HepG2 (cell line): ENCODE measurements at regions not wholly inside any gene's neighbourhood (a gene's known extent, or its start where the extent isn't known, plus 50 kb on each side); places are given as distances from the start of the nearest gene placed in this dataset.

Experiments used
- ATAC-seq: fragments of 200-7000 bp; cut with Tn5 transposase; 3 replicates; pipeline ENCODE4 v1.9.1; 2020; ENCODE audit warnings: mild to moderate bottlenecking, moderate library complexity
- BruUV-seq: library from RNA; stranded (reverse); fragments of 400-500 nt; replicated peaks from 2 replicates; lab custom pipeline; 2021; lab: Mats Ljungman, UMichigan
- CTCF ChIA-PET: fragments of 300-600 bp; formaldehyde crosslinking; extraction: SDS; loops from one replicate; lab custom pipeline; 2021; ENCODE audit warnings: low total read pairs, inconsistent platforms, low intra/inter-chr PET ratio; lab: Yijun Ruan, JAX
- POLR2A ChIA-PET: fragments of 350-600 bp; sonication (Branson Sonifier 250); formaldehyde crosslinking; loops from one replicate; lab custom pipeline; 2020; ENCODE audit warnings: antibody characterized with exemption, inconsistent platforms; lab: Yijun Ruan, JAX
- DNase-seq: peaks from one replicate; pipeline ENCODE4 v3.0.0-alpha.2; 2015; ENCODE audit warnings: low spot score
- FAIRE-seq: peaks from 3 replicates; lab custom pipeline; 2011; peaks lifted over from hg19 to GRCh38; lab: Jason Lieb, UNC
- H2AFZ ChIP-seq: one replicate; pipeline ENCODE4 v1.6.1; 2011; ENCODE audit warnings: low read length, inconsistent platforms
- H3K27ac ChIP-seq: fragments of 300-600 bp; 3 replicates; pipeline ENCODE4 v1.8.0; 2011; ENCODE audit warnings: mixed run types, mild to moderate bottlenecking, mixed read lengths, low read length, inconsistent platforms; ENCODE audit not compliant: insufficient read depth; ENCODE audit errors: extremely low read length
- H3K27me3 ChIP-seq, 2 experiments: fragments of 200-600 bp in 1 of 2; 2 replicates in 1 of 2; 3 replicates in 1 of 2; pipeline versions ENCODE4 v1.6.0 to v1.8.0; 2011; ENCODE audit warnings: low read length in 2 of 2, mild to moderate bottlenecking in 2 of 2, moderate library complexity in 2 of 2, inconsistent platforms in 1 of 2; ENCODE audit not compliant: insufficient read depth in 2 of 2, control insufficient read depth in 1 of 2
- H3K36me3 ChIP-seq, 2 experiments: fragments of 200-600 bp in 1 of 2; replicated peaks in 1 of 2; 2 replicates in 1 of 2; 3 replicates in 1 of 2; pipeline versions ENCODE4 v1.5.1 to v1.8.0; 2011; ENCODE audit warnings: low read length in 2 of 2, inconsistent platforms in 1 of 2; ENCODE audit not compliant: insufficient read depth in 2 of 2, control insufficient read depth in 1 of 2
- H3K4me1 ChIP-seq: 2 replicates; pipeline ENCODE4 v1.5.1; 2012; ENCODE audit warnings: low read length, inconsistent platforms; ENCODE audit not compliant: insufficient read depth
- H3K4me2 ChIP-seq: 2 replicates; pipeline ENCODE4 v1.6.0; 2011; ENCODE audit warnings: low read depth, low read length, inconsistent platforms
- H3K4me3 ChIP-seq, 3 experiments: fragments of 200-600 bp in 1 of 3; sonication (generic), shearing (Covaris generic) in 1 of 3; replicated peaks in 1 of 3; 2 replicates each; pipeline ENCODE4 v1.5.1; 2011 to 2016; ENCODE audit warnings: low read length in 3 of 3, inconsistent platforms in 2 of 3, low read depth in 2 of 3, mild to moderate bottlenecking in 2 of 3, control low read depth in 1 of 3, mixed read lengths in 1 of 3; ENCODE audit not compliant: insufficient read depth in 1 of 3
- H3K79me2 ChIP-seq: one replicate; pipeline ENCODE4 v1.6.1; 2011; ENCODE audit warnings: low read length, inconsistent platforms; ENCODE audit not compliant: insufficient read depth
- H3K9ac ChIP-seq: 2 replicates; pipeline ENCODE4 v1.6.0; 2011; ENCODE audit warnings: mild to moderate bottlenecking, low read depth, low read length, inconsistent platforms; ENCODE audit not compliant: insufficient read depth
- H3K9me3 ChIP-seq: 2 replicates; pipeline ENCODE4 v1.5.1; 2012; ENCODE audit warnings: mild to moderate bottlenecking, low read length
- H4K20me1 ChIP-seq: 2 replicates; pipeline ENCODE4 v1.6.0; 2011; ENCODE audit warnings: inconsistent platforms, mild to moderate bottlenecking, low read length, moderate library complexity; ENCODE audit not compliant: insufficient read depth
- ATF7 ChIP-seq, 2 experiments: fragments of 450-650 bp in 1 of 2; sonication (generic) in 1 of 2; formaldehyde crosslinking in 1 of 2; IDR thresholded peaks; 2 replicates each; pipeline versions ENCODE4 v1.4.0 to v1.6.1; 2016 to 2020; ENCODE audit warnings: antibody characterized with exemption in 1 of 2, mild to moderate bottlenecking in 1 of 2, missing genetic modification reagents in 1 of 2
- DMTF1 ChIP-seq: sonication (generic); formaldehyde crosslinking; IDR thresholded peaks from 2 replicates; pipeline ENCODE4 v1.4.0; 2020; ENCODE audit warnings: mild to moderate bottlenecking, missing genetic modification reagents
- DR1 ChIP-seq: sonication (generic); formaldehyde crosslinking; IDR thresholded peaks from 2 replicates; pipeline ENCODE4 v1.8.0; 2021; ENCODE audit warnings: mild to moderate bottlenecking, missing genetic modification reagents, inconsistent platforms
- HNRNPH1 ChIP-seq: fragments of 200-400 bp; formaldehyde crosslinking; optimal IDR thresholded peaks from 2 replicates; pipeline ENCODE3; 2017; ENCODE audit warnings: mild to moderate bottlenecking, low read depth, low read length
- HOMEZ ChIP-seq: IDR thresholded peaks from 2 replicates; pipeline ENCODE4 v1.6.1; 2016; ENCODE audit warnings: low read depth
- KLF11 ChIP-seq: IDR thresholded peaks from 2 replicates; pipeline ENCODE4 v1.6.1; 2016; ENCODE audit warnings: missing compliant biosample characterization
- MEF2D ChIP-seq: sonication (generic); formaldehyde crosslinking; IDR thresholded peaks from 2 replicates; pipeline ENCODE4 v1.5.1; 2020; ENCODE audit warnings: mild to moderate bottlenecking, missing genetic modification reagents
- NFATC3 ChIP-seq: sonication (generic); formaldehyde crosslinking; IDR thresholded peaks from 2 replicates; pipeline ENCODE4 v1.5.1; 2020; ENCODE audit warnings: mild to moderate bottlenecking, missing genetic modification reagents
- PRDM4 ChIP-seq: sonication (generic); formaldehyde crosslinking; IDR thresholded peaks from 2 replicates; pipeline ENCODE4 v1.9.0; 2021; ENCODE audit warnings: missing genetic modification reagents, borderline replicate concordance
- SNAPC4 ChIP-seq: sonication (generic); formaldehyde crosslinking; IDR thresholded peaks from 2 replicates; pipeline ENCODE4 v1.4.0; 2020; ENCODE audit warnings: mild to moderate bottlenecking, missing genetic modification reagents
- SPEN ChIP-seq: sonication (generic); formaldehyde crosslinking; IDR thresholded peaks from 2 replicates; pipeline ENCODE4 v1.5.1; 2020; ENCODE audit warnings: low read depth, mild to moderate bottlenecking, missing genetic modification reagents
- ZFP41 ChIP-seq: sonication (generic); formaldehyde crosslinking; IDR thresholded peaks from 2 replicates; pipeline ENCODE4 v1.4.0; 2020; ENCODE audit warnings: mild to moderate bottlenecking, missing genetic modification reagents, borderline replicate concordance
- ZNF674 ChIP-seq: sonication (generic); formaldehyde crosslinking; IDR thresholded peaks from 2 replicates; pipeline ENCODE4 v1.5.0; 2020; ENCODE audit warnings: low read depth, mild to moderate bottlenecking, missing genetic modification reagents
- ZNF678 ChIP-seq: sonication (generic); formaldehyde crosslinking; IDR thresholded peaks from 2 replicates; pipeline ENCODE4 v1.4.0; 2020; ENCODE audit warnings: mild to moderate bottlenecking, missing genetic modification reagents
- WGBS: methylation state at CpG from one replicate; pipeline ENCODE4 v1.1.6; 2017; ENCODE audit warnings: low lambda C conversion rate; 5-methylcytosine and 5-hydroxymethylcytosine counted together
- in situ Hi-C: cut with HindIII; loops from 2 replicates; pipeline ENCODE4 v1.10.0; 2017; ENCODE audit warnings: low pct_unique_long_range_greater_than_20kb; ENCODE audit not compliant: extremely low pct_ligation_motif_present
- intact Hi-C: fragments of 100-400 bp; cut with micrococcal nuclease; formaldehyde crosslinking; loops from one replicate; pipeline ENCODE4 v1.10.0; 2022; ENCODE audit not compliant: unreplicated experiment

- no peak for ATAC-seq
- ChIA-PET POLR2A (no interaction called here), CTCF (no interaction called here)
- Histone ChIP-seq H3K27me3 (0 out of 5 replicates have a peak, but pooled peaks cover 0 to 2% of the 10 kb centered on the region in 2 experiments), H3K9ac (no peak overlapping the region), H3K4me1 (no peaks in the 10 kb centered on the region), H4K20me1 (no peaks in the 10 kb centered on the region), H2AFZ (no peak overlapping the region), H3K79me2 (no peaks in the 10 kb centered on the region), H3K4me2 (no peak overlapping the region), H3K36me3 (no peaks in the 10 kb centered on the region), H3K27ac (no peak overlapping the region), H3K4me3 (no peak overlapping the region), H3K9me3 (no peaks in the 10 kb centered on the region)
- FAIRE-seq: no peak
- in situ Hi-C loops: no loop called here
- no peak for DNase-seq
- BruUV-seq: no TSS peak
- intact Hi-C loops: no loop called here
- 52% methylated on average over 1 of the region's 1 CpG for WGBS
- TF ChIP-seq SNAPC4 (CRISPR knock-in tag) (no peak), SPEN (CRISPR knock-in tag) (no peak), ZNF678 (CRISPR knock-in tag) (no peak), NFATC3 (CRISPR knock-in tag) (no peak), ATF7 (IDR thresholded peaks at IDR 0.05) (no peak), ATF7 (CRISPR knock-in tag; IDR thresholded peaks at IDR 0.05) (no peak), DR1 (CRISPR knock-in tag) (no peak), HOMEZ (CRISPR knock-in tag) (no peak), ZFP41 (CRISPR knock-in tag) (no peak), PRDM4 (no peak), ZNF674 (CRISPR knock-in tag) (no peak), MEF2D (CRISPR knock-in tag) (no peak), KLF11 (CRISPR knock-in tag) (no peak), DMTF1 (CRISPR knock-in tag) (no peak), HNRNPH1 (no peak)
Measured at GRCh38 chr6:159642481-159642880, 50.6 kb downstream of the SOD2 start.
